NOMO-1 treated with DMSO at 0.1 percent for 48 hours (cell line): ENCODE measurements at regions not wholly inside any gene's neighbourhood (a gene's known extent, or its start where the extent isn't known, plus 50 kb on each side); places are given as distances from the start of the nearest gene placed in this dataset.
A peak's percentile ranks its signal among the peaks of the same experiment; 100 is the strongest.

Source experiments
- DNase-seq: peaks from one replicate; lab custom pipeline; 2025; ENCODE audit not compliant: unreplicated experiment; lab: John Stamatoyannopoulos, UW

DNA sequence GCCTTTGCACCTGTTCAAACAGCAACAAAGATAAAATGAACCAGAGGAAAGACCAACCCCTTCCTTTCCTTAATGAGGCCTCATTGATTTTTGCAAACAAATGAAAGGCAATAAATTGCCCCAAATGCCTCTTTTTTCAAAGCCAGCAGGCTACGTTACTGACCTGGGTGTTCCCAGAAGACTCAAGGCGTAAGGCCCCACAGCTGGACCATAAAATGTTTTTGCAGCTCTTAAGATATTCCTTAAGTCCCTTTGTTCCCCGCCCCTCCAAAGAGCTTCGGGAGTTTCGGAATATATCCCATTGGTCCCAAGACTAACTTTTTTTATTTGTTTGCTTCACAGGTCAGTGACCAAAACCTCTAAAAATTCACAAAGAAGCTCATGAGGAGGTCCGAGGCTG, 462.9 kb upstream of the PRICKLE1 start:
- DNase-seq, result no peak

GRCh38 chr12:43044241-43044640, 454.7 kb upstream of the PRICKLE1 start:
- DNase-seq, result no peak

- no peak for DNase-seq
These were observed 449.4 kb upstream of the PRICKLE1 start for GRCh38 chr12:43038991-43039390.

DNA sequence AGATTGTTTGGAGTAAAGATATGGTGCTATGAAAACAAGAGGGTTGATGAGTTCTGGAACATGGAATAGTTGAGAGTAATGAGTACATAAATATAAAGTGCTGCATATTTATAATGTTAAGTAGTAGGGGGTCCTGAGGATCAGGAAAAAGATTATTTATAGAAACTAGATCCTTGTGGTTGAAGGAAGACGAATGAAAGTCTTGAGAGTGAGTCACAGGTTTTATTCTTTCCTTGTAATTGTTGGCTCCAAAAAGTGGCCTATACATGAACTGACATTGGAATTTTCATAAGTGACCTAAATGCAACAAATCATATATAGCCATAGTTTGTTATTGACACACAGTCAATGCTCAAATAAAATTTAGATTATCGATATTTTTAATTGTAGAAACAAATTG, 440.4 kb upstream of the PRICKLE1 start:
- no peak for DNase-seq

DNA sequence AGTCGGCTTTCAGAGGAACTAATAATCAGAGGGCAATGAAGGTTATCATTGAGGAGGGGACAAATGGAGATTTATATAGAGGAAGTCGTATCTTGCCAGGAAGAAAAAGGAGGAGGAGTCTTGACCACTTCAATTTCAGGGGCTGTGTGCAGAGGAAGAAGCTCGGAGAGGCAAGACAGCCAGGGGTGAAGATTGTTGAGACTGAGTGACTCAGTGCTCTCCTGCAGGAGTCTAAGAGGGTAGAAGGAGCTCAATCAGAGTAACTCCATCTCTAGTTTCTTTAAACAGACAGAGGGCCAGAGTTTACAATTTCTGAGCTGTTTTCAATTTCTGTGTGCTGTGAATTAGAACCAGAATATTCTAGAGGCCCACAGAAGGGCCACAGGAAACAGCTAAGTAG, 439.3 kb upstream of the PRICKLE1 start:
- DNase-seq, result peak; percentile 11

GRCh38 chr12:43022838-43023237, 433.3 kb upstream of the PRICKLE1 start:
- DNase-seq, result no peak

DNA sequence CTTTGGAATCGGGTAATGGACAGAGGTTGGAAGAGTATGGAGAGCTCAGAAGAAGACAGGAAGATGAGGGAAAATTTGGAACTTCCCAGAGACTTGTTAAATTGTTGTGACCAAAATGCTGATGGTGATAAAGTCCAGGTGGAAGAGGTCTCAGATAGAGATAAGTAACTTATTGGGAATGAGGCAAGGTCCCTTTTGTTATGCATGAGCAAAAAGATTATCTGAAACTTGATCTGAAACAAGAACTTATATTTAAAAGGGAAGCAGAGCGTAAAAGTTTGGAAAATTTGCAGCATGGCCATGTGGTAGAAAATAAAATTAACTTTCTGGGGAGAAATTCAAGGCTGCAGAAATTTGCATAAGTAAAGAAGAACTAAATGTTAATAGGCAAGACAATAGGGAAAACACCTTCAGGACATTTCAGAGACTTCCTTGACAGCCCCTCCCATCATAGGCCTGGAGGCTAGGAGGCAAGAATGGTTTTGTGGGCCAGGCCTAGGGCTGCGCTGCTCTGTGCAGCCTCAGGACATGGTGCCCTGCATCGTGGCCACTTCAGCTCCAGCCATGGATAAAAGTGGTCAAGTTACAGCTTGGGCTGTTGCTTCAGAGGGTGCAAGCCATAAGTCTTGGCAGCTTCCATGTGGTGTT, 425.7 kb upstream of the PRICKLE1 start:
- no peak for DNase-seq

- DNase-seq, result peak; percentile 13
These were observed 421.9 kb upstream of the PRICKLE1 start for GRCh38 chr12:43011383-43011926.

- DNase-seq, result no peak
These were observed 420.3 kb upstream of the PRICKLE1 start for GRCh38 chr12:43009846-43010240.

GRCh38 chr12:43008953-43009845, 419.7 kb upstream of the PRICKLE1 start:
- no peak for DNase-seq

- DNase-seq, result no peak
These were observed 415.4 kb upstream of the PRICKLE1 start for GRCh38 chr12:43004908-43005307.

DNA sequence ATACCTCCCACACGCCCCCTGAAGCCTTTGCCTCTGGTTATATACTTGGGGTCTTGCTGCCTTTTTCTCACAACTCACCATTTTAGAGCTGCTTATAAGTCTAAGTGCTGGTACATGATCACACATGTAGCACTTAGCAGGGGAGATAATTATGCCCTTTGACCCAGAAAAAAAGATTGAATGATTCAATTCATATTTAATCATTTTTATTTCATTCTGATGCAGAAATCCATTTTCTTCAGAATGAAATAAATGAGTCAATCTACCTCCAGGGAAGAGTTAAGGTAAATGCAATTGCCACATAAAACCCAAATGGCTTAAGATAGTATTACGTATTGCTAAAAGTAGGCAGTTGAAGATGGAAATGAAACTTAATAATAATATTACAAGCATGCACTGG, 414.6 kb upstream of the PRICKLE1 start:
- no peak for DNase-seq

DNA sequence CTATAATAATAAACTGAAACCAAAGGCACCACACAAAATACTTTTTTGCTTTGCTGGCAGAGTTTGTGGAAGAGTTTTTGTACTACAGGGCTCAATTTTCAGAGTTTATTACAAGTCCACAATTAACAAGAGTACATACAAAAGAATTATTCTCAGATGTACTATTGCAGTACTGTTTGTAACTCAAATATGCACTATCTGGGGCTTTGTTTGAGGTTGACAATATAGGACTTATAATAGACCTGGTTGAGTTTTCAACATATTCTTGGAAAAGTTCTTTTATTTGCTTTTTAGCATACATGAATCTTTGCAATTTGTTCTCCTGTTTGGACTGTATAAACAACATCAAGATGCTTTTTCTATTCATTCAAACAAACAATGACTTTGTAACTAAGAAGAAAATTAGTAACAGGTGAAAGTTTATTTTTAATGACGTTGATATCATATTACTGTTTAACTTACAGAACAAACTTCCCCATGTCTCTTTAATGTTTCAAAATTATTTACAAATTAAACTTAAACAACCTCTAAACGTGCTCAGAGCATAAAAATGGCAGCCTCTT, 407.4 kb upstream of the PRICKLE1 start:
- no peak for DNase-seq

DNA sequence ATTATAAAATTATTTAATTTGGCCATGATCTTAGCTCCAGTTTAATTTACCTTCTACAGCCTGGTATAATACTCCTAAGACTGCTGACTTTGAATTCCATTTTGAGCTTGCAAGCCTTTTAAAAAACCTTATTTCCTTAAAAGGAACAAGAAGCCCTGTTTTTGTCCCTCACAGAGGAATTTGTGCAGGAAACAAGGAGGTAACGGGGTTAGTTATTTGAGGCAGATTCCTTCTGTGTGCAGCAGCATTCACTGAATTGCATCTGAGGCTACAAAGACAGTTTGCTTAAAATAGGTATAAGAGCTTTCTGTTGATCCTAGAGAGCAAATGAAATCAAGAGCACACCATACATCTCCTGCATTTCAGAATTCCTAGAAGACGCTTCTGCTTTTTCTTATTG, 403.3 kb upstream of the PRICKLE1 start:
- no peak for DNase-seq

GRCh38 chr12:42990387-42990786, 400.8 kb upstream of the PRICKLE1 start:
- no peak for DNase-seq

- DNase-seq, result no peak
These were observed 397.7 kb upstream of the PRICKLE1 start for GRCh38 chr12:42987216-42987650.

DNA sequence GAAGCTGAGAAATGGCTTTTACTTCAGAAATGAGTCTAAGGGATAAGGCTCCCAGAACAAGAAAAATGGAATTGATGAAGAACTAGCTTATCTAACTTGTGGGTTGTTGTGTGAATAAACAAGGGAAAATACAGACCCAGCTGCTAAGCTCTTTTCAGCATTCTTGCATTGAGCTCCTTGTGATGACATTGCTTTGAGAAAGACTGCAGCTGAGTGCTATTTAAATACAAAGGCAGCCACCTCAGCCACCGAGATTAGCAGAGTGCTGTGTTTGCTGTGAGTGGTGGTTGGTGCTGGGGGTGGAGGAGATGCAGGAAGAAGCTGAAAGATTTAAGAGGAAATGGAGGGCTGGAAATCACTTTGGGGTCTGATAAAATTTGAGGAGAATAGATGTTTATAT, 396.0 kb upstream of the PRICKLE1 start:
- no peak for DNase-seq

DNA sequence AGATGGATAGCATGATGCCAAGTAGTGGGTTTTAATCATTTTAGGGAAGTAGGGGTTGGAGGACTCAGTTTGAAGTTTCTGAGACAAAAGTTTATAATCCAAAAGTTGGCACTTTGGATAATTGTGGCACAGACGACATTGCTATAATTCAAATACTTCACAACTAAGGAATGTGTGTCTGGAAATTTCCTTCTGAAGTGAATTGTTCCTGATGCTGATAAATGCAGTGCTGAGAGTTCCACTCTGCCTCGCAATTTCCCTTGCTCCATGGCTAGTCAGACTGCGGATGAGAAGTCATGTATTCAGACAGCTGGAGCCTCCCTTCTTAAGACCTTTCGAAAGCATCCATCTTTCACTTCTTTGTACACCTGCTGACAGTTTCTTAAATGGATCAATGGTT, 393.3 kb upstream of the PRICKLE1 start:
- DNase-seq, result no peak

DNA sequence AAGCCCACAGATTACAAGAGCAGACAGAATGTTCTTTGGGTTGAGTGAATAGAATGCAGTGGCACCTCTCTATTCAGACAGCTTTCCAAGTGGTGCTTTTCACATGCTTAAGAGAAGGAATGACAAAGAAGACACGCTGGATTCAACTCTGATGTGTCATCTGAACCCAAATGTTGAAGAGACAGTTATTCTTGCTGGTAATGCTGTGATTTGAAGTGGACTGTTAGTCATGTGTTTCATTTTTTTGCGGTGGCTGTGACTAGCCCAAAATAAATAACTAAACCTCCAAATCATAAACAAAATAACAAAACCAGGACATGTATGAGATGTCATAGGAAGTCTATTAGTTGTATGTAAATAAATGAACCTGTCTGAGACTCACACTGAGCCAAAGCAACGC, 391.8 kb upstream of the PRICKLE1 start:
- DNase-seq, result no peak

GRCh38 chr12:42980441-42980840, 390.9 kb upstream of the PRICKLE1 start:
- DNase-seq, result no peak

DNA sequence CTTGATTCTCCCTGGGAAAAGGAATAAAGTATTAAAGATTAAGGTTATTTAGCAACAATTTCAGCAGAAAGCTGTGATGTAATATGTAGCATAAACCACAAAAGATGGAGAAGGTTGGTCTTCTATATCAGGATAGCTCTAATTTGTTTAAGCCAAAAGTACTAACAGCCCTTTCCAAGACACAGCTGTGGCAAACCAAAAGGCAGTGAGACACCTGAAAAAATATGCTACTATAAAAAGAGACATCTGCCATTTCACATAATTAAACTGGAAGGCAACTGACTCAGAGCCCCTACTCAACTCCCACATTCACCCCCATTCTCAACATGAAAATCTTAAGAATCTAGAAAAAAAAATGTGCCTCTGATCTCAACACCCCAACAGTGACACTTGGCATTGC, 390.2 kb upstream of the PRICKLE1 start:
- DNase-seq, result no peak

DNA sequence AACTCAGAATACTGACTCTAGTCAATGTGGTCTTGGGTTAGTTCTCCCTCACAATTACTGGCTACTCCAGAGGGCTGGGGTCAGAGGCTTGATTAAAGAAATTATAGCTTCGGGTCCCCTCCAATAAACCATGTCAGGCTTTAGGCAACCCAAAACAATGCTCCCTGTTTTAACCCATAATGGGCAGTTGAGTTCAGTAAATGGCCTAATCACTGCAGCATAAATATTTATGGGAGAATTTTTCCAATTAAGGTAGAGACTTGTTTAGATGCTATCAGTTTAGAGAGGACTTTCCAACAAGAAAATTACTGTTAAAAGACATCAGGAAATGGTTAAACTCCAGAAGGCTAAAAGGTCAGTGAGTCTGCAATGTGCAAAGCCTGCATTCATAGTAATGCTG, 389.2 kb upstream of the PRICKLE1 start:
- DNase-seq, result no peak
